Uterus (tissue), 3 donors: ENCODE measurements at regions not wholly inside any gene's neighbourhood (a gene's known extent, or its start where the extent isn't known, plus 50 kb on each side); places are given as distances from the start of the nearest gene placed in this dataset.

Source experiments
- DNase-seq, 2 donors: peaks; one replicate each; pipeline ENCODE4 v3.0.0-alpha.2; 2019 to 2020
- H3K27ac ChIP-seq, 2 donors: fragments of 200-600 bp; sonication (generic); 1 replicate in 1 of 2; 2 replicates in 1 of 2; pipeline ENCODE4 v1.5.1; 2016 to 2018
- H3K27me3 ChIP-seq, 2 donors: fragments of 200-600 bp; sonication (generic); one replicate each; pipeline ENCODE4 v1.5.1; 2018 to 2019; ENCODE audit warnings: control low read depth in 1 of 2
- H3K36me3 ChIP-seq, 2 donors: fragments of 200-600 bp; sonication (generic); one replicate each; pipeline ENCODE4 v1.5.1; 2019; ENCODE audit warnings: control low read depth in 1 of 2
- H3K4me1 ChIP-seq, 2 donors: fragments of 200-600 bp; sonication (generic); one replicate each; pipeline ENCODE4 v1.5.1; 2018 to 2019; ENCODE audit warnings: control low read depth in 1 of 2
- H3K4me3 ChIP-seq, 2 donors: fragments of 200-600 bp; sonication (generic); 1 replicate in 1 of 2; 2 replicates in 1 of 2; pipeline ENCODE4 v1.5.1; 2018 to 2019; ENCODE audit warnings: mild to moderate bottlenecking in 1 of 2
- H3K9me3 ChIP-seq, 2 donors: fragments of 200-600 bp; sonication (generic); one replicate each; pipeline ENCODE4 v1.5.1; 2019; ENCODE audit warnings: control low read depth in 1 of 2
- POLR2A ChIP-seq, 2 donors: fragments of 450-650 bp; IDR thresholded peaks; one replicate each; pipeline ENCODE4 v1.6.1; 2016; ENCODE audit warnings: antibody characterized with exemption in 2 of 2, mild to moderate bottlenecking in 1 of 2, moderate library complexity in 1 of 2
- intact Hi-C: fragments of 100-400 bp; cut with DNase I; formaldehyde crosslinking; loops from one replicate; pipeline ENCODE4 v1.15.1; 2023; ENCODE audit warnings: low total_unique reads
- TF ChIP-seq, protein P1 (sequence below), 4 experiments: fragments of 200-600 bp in 2 of 4; fragments of 450-650 bp in 2 of 4; sonication (generic) in 2 of 4; IDR thresholded peaks; one replicate each; pipeline ENCODE4 v1.5.1; 2016 to 2019; ENCODE audit warnings: antibody characterized with exemption in 4 of 4, mild to moderate bottlenecking in 2 of 4, moderate library complexity in 1 of 4
- donor health status: DM: yes; HTN: yes; CAD: no.

DNA sequence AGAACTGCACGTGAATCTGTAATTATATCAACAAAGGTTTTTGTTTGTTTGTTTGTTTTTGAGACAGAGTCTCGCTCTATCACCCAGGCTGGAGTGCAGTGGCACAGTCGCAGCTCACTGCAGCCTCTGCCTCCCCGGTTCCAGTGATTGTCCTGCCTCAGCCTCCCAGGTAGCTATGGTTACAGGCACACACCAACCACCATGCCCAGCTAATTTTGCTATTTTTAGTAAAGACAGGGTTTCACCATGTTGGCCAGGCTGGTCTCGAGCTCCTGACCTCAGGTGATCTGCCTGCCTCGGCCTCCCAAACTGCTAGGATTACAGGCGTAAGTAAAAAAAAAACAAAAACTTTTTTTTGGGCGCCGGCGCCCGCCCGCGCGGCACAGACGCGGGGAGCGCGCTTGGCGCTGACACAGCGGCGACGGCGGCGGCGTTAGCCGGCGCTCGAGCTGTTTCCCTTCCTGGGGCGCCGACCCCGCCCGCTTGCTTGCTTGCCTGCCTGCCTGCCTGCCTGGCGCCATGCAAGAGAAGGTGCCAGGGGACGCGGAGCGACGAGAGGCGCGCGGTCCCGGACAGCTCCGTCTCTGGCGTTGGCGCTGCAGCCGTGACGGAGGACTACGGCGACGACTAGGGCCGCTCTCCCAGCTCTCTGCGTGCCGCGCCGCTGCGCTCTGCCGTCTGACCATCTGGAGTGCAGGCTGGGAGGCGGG lies 171.4 kb upstream of the NUPR2 start:
- no peaks in the 10 kb centered on the region for H3K4me1 ChIP-seq
- intact Hi-C loops: no loop called here
- H3K27ac ChIP-seq: no peak overlapping the region
- TF ChIP-seq, protein P1, sequence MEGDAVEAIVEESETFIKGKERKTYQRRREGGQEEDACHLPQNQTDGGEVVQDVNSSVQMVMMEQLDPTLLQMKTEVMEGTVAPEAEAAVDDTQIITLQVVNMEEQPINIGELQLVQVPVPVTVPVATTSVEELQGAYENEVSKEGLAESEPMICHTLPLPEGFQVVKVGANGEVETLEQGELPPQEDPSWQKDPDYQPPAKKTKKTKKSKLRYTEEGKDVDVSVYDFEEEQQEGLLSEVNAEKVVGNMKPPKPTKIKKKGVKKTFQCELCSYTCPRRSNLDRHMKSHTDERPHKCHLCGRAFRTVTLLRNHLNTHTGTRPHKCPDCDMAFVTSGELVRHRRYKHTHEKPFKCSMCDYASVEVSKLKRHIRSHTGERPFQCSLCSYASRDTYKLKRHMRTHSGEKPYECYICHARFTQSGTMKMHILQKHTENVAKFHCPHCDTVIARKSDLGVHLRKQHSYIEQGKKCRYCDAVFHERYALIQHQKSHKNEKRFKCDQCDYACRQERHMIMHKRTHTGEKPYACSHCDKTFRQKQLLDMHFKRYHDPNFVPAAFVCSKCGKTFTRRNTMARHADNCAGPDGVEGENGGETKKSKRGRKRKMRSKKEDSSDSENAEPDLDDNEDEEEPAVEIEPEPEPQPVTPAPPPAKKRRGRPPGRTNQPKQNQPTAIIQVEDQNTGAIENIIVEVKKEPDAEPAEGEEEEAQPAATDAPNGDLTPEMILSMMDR (IDR thresholded peaks at IDR 0.05): no peak
- TF ChIP-seq POLR2A (IDR thresholded peaks at IDR 0.05): no peak
- H3K9me3 ChIP-seq: no peaks in the 10 kb centered on the region
- no peak for DNase-seq
- no peaks in the 10 kb centered on the region for H3K36me3 ChIP-seq
- no peaks in the 10 kb centered on the region for H3K27me3 ChIP-seq
- H3K4me3 ChIP-seq: no peak overlapping the region

DNA sequence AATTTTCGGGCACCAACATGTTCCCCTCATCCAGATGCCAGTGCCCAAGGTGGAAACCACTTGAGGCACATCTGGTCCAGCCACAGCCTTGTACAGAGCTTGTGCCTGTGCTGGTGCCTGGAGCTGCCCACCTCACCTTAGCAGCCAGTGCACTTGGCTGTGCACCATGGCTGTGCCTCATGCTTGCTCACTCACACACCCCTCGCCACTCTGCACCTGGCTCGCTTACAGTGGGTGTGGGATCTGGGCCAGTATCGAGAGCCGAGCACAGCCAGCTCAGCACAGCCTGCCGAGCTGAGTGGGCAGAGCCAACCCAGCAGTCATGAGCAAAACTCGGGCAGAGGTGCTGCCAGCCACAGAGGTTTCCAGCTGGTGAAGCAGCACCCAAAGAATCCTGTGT lies 139.9 kb upstream of the NUPR2 start:
- intact Hi-C loops: no loop called here
- Histone ChIP-seq H3K4me1 (no peaks in the 10 kb centered on the region), H3K9me3 (no peaks in the 10 kb centered on the region)

DNA sequence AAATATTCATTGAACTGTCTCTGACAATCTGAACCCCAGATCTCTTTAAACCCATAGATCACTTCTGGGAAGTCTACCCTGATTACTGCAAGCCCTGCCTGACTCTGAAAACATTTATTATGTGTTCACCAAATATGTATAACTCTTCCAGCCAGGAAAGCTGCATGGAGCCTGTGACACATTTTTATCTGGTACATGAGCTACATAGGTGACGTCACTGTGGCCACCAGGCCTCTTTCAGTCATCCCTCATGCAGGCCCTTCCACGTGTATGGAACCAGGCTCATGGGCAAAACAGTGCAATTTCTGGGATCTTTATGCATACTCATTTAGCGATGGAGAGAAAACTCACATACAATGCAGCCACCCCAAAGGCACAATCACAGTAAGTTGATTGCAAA lies 133.9 kb upstream of the NUPR2 start:
- no peaks in the 10 kb centered on the region for H3K9me3 ChIP-seq
- intact Hi-C loops: no loop called here
- no peak overlapping the region for H3K27ac ChIP-seq
- DNase-seq: no peak
- H3K27me3 ChIP-seq: no peaks in the 10 kb centered on the region
- no peaks in the 10 kb centered on the region for H3K4me1 ChIP-seq
- H3K36me3 ChIP-seq: no peaks in the 10 kb centered on the region
- TF ChIP-seq POLR2A (IDR thresholded peaks at IDR 0.05): no peak
- TF ChIP-seq, protein P1 (IDR thresholded peaks at IDR 0.05): no peak
- no peak overlapping the region for H3K4me3 ChIP-seq

More for the DNA sequence above, 139.9 kb upstream of the NUPR2 start:
- Histone ChIP-seq H3K4me3 (no peak overlapping the region), H3K27ac (no peak overlapping the region), H3K36me3 (no peaks in the 10 kb centered on the region), H3K27me3 (no peaks in the 10 kb centered on the region)
- no peak for DNase-seq
- no peak for TF ChIP-seq POLR2A (IDR thresholded peaks at IDR 0.05)

DNA sequence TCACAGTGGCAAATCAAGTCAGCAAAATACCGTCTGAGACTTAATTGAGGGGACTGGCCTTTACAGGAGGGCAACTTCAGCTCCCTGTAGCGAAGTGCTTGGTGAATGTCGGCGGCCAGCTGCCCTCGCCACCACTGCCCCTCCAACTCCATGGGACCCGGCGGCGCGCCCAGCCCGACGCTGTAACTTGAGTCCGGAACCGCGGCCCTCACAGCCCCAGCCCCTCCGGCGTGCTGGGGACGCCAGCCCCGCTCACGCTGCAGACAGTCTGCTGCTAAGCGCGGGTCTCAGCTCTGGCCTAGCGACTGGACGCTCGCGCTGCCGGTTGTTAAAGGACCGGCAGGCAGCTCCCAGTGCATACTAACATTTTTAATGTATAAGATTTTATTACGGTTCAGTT lies 113.4 kb upstream of the NUPR2 start:
- intact Hi-C loops: no loop called here
- Histone ChIP-seq H3K9me3 (no peaks in the 10 kb centered on the region), H3K36me3 (no peaks in the 10 kb centered on the region), H3K27ac (no peak overlapping the region), H3K4me3 (no peak overlapping the region), H3K27me3 (no peaks in the 10 kb centered on the region), H3K4me1 (no peaks in the 10 kb centered on the region)
- DNase-seq: no peak
- no peak for TF ChIP-seq POLR2A (IDR thresholded peaks at IDR 0.05)
- TF ChIP-seq, protein P1 (IDR thresholded peaks at IDR 0.05): no peak

DNA sequence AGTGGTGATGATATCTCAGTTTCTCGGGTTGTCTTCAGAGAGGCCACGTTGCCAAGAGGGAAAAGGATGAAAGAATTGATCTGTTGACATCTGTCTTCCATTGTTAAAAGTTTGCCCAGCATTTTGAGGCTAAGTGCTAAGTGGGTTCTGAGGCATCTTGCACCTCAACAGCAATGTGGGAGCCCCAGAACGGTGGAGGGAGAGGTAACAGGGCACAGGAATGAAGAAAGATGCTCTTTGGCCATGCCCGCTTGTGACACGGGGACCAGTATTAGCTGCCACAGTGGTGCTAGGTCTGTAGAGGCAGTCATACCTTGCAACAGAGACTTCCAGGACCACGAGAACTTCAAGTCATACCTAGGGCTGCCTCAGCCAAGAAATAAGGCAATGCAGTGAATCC lies 106.6 kb upstream of the NUPR2 start:
- intact Hi-C loops: no loop called here
- Histone ChIP-seq H3K4me1 (no peaks in the 10 kb centered on the region), H3K27me3 (no peaks in the 10 kb centered on the region)

More for the DNA sequence above, 106.6 kb upstream of the NUPR2 start:
- no peaks in the 10 kb centered on the region for H3K36me3 ChIP-seq
- H3K27ac ChIP-seq: no peak overlapping the region
- no peaks in the 10 kb centered on the region for H3K9me3 ChIP-seq
- TF ChIP-seq POLR2A (IDR thresholded peaks at IDR 0.05): no peak
- TF ChIP-seq, protein P1 (IDR thresholded peaks at IDR 0.05): no peak
- no peak overlapping the region for H3K4me3 ChIP-seq
- no peak for DNase-seq
